Thymus (tissue), 11 donors: ENCODE measurements at regions not wholly inside any gene's neighbourhood (a gene's known extent, or its start where the extent isn't known, plus 50 kb on each side); places are given as distances from the start of the nearest gene placed in this dataset.

ENCODE experiments used
- DNase-seq, 9 donors: peaks; one replicate each; pipeline ENCODE4 v3.0.0-alpha.2; 2013; ENCODE audit warnings: low spot score in 9 of 9, low read depth in 6 of 9, missing footprints in 1 of 9
- H3K27ac ChIP-seq, 2 donors: one replicate each; pipeline ENCODE4 v1.5.1; 2013; ENCODE audit warnings: control low read depth in 1 of 2, low read depth in 1 of 2, low read length in 1 of 2, mild to moderate bottlenecking in 1 of 2, moderate library complexity in 1 of 2
- H3K27me3 ChIP-seq, 2 donors: one replicate each; pipeline ENCODE4 v1.5.1; 2013; ENCODE audit warnings: low read length in 1 of 2; ENCODE audit not compliant: control insufficient read depth in 2 of 2, insufficient read depth in 1 of 2
- H3K36me3 ChIP-seq, 2 donors: one replicate each; pipeline ENCODE4 v1.5.1; 2013; ENCODE audit warnings: low read length in 1 of 2, mild to moderate bottlenecking in 1 of 2, moderate library complexity in 1 of 2; ENCODE audit not compliant: control insufficient read depth in 2 of 2, insufficient read depth in 2 of 2
- H3K4me1 ChIP-seq, 2 donors: one replicate each; pipeline ENCODE4 v1.5.1; 2013; ENCODE audit warnings: low read length in 2 of 2; ENCODE audit not compliant: control insufficient read depth in 2 of 2, insufficient read depth in 2 of 2
- H3K4me3 ChIP-seq, 2 donors: one replicate each; pipeline ENCODE4 v1.5.1; 2013; ENCODE audit warnings: low read length in 2 of 2, control low read depth in 1 of 2, mild to moderate bottlenecking in 1 of 2
- H3K9me3 ChIP-seq, 2 donors: one replicate each; pipeline ENCODE4 v1.5.1; 2013; ENCODE audit warnings: low read length in 1 of 2, mild to moderate bottlenecking in 1 of 2; ENCODE audit not compliant: control insufficient read depth in 2 of 2, insufficient read depth in 1 of 2
- WGBS: extraction: QIAGEN DNeasy Blood & Tissue Kit; methylation state at CpG from one replicate; pipeline ENCODE4 v1.1.7; 2013; 5-methylcytosine and 5-hydroxymethylcytosine counted together
- donor health status: healthy.

DNA sequence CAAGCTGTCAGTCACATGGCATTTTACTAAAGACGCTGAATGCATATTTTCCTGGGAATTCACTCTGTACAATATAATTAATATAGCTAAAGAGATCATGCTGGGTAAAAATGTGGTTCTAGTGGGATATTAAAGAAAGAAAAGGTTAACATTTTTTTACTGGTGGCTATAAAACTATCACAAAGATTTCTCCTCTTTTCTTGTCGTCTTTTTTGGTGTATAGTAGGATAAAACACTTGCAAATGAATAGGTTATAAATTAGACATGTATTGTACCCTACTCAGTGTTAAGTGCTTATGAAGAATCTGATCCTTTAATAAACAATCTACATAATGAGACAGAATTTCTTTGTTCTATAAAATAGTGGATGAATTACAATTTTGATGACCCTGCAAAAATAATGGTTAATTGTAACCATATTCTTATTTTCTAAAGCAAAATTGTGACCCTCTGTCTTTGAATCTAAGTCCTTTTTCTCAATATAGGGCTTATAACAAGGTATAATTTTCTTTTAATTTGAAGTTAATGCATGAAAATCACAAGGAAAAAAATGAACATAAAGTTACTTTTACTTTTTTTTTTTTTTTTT, 1540.4 kb upstream of the GOT2 start:
- H3K27me3 ChIP-seq = no peaks in the 10 kb centered on the region
- no peak overlapping the region for H3K27ac ChIP-seq
- no peaks in the 10 kb centered on the region for H3K9me3 ChIP-seq
- no peak overlapping the region for H3K4me3 ChIP-seq
- WGBS = 88% methylated on average over 2 of the region's 2 CpGs
- DNase-seq = no peak
- H3K4me1 ChIP-seq = no peaks in the 10 kb centered on the region
- H3K36me3 ChIP-seq = no peaks in the 10 kb centered on the region

DNA sequence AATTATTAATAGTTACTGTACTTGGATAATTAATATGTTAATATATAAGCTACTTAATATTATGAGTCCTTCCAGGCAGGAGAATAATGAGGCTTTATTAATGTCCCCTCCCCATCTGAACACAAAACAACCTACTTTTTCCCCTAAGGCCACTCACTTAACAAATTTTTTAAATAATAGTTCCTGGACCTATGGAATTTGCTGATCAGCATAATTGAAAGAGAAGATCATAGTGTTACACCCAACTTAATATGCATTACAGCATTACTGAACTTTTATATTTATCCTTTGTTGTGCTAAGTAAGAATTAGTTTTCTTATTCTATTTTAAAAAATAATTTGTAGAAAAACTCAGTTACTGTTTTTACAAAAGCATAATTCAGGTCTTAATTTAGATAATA, 1537.7 kb upstream of the GOT2 start:
- H3K27me3 ChIP-seq = no peaks in the 10 kb centered on the region
- no peak overlapping the region for H3K27ac ChIP-seq
- DNase-seq = no peak

DNA sequence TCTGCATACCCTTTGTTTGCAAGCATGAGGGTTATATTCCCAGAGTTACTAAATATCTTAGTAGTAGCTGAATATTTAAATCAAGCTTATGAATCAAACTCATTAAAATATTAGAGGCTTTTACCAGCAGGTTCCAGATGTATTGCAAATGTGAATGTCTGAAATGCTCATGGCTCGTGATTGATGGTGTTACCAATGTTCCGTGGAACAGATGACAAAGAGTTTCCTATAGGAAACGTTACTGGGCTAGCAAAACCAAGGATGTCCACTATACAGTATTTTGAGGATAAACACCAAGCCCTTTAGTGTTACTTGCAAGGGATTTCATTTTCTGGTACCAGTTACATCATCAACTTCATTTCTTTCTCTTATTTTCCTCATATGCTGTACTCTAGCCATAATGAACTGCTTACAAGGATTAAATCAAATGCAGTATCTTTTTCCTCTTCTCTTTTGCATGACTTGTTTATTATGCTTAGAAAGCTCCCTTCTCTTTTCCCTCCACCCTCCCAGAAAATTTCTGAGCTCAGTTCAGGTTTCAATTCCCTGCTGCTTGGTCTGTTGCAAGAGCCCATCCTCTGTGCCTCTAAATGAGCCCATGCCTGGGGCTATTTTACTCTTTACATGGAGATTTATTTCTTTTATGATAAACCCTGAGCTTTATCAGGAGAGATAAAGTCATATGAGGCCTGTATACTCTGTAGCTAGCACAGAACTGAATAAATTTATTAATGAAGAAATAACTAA, 1537.1 kb upstream of the GOT2 start:
- Histone ChIP-seq H3K4me1 (no peaks in the 10 kb centered on the region), H3K9me3 (no peaks in the 10 kb centered on the region), H3K36me3 (no peaks in the 10 kb centered on the region), H3K4me3 (no peak overlapping the region), H3K27ac (no peak overlapping the region), H3K27me3 (no peaks in the 10 kb centered on the region)
- DNase-seq = no peak
- 45% methylated on average over 3 of the region's 3 CpGs for WGBS

More for the DNA sequence above, 1537.7 kb upstream of the GOT2 start:
- H3K36me3 ChIP-seq = no peaks in the 10 kb centered on the region
- no peaks in the 10 kb centered on the region for H3K4me1 ChIP-seq
- H3K4me3 ChIP-seq = no peak overlapping the region
- no peaks in the 10 kb centered on the region for H3K9me3 ChIP-seq

DNA sequence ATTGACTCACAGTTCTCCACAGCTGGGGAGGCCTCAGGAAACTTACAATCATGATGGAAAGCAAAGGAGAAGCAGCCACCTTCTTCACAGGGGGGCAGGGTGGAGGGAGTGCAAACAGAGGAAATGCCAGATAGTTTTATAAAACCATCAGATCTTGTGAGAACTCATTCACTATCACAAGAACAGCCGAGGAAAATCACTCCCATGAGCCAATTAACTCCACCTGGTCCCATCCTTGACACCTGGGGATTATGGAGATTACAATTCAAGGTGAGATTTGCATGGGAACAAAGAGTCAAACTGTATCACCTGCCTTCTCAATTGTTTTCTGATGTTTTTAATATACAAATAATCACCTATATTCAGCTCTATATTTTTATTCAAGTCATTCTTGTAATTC, 1527.3 kb upstream of the GOT2 start:
- Histone ChIP-seq H3K4me3 (no peak overlapping the region), H3K4me1 (no peaks in the 10 kb centered on the region), H3K27me3 (no peaks in the 10 kb centered on the region), H3K9me3 (no peaks in the 10 kb centered on the region), H3K36me3 (no peaks in the 10 kb centered on the region), H3K27ac (no peak overlapping the region)
- no peak for DNase-seq
- 63% methylated on average over 1 of the region's 1 CpG for WGBS

DNA sequence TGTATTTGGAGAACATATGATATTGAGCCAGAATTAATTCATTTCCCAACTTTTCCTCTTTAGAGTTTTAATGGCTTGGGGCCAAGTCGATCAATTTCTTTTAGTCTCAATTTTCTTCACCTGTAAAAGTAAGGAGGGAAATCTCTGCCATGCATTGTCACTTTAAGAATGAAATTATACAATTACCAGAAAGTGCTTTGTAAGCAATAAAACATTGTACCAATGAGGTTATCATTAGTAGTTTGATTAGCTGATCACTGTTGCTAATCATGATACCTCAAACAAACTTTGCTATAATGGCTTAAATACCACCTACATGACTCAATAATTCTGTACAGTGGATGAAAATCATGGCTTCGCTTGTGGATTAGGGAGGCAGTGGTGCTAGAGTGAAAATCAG, 1525.8 kb upstream of the GOT2 start:
- Histone ChIP-seq H3K27ac (no peak overlapping the region), H3K36me3 (no peaks in the 10 kb centered on the region), H3K27me3 (no peaks in the 10 kb centered on the region), H3K4me1 (no peaks in the 10 kb centered on the region), H3K4me3 (no peak overlapping the region), H3K9me3 (no peaks in the 10 kb centered on the region)
- no peak for DNase-seq
- WGBS = 93% methylated on average over 2 of the region's 2 CpGs

DNA sequence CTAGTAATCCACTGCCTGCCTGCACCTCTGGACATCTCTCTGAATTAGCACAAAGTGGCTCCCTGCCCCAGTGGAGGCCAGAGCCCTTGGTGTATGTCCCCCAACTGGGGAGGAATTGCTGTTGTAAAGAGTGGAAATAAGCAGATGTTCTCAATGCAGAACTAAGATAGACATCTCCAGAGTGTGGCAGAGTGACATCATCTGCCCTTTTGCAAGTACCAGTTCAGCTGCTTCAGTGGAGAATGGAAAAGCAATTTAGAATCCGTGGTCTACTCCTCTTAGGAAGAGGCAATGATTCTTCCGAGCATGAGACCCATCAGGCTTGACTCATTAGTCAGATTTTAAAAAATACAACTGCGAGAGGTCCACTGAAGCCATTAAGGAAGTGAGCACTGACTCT, 1512.0 kb upstream of the GOT2 start:
- Histone ChIP-seq H3K4me1 (no peaks in the 10 kb centered on the region), H3K36me3 (no peaks in the 10 kb centered on the region), H3K27ac (no peak overlapping the region), H3K27me3 (no peaks in the 10 kb centered on the region), H3K4me3 (no peak overlapping the region), H3K9me3 (no peaks in the 10 kb centered on the region)
- no peak for DNase-seq
- 87% methylated on average over 3 of the region's 3 CpGs for WGBS

DNA sequence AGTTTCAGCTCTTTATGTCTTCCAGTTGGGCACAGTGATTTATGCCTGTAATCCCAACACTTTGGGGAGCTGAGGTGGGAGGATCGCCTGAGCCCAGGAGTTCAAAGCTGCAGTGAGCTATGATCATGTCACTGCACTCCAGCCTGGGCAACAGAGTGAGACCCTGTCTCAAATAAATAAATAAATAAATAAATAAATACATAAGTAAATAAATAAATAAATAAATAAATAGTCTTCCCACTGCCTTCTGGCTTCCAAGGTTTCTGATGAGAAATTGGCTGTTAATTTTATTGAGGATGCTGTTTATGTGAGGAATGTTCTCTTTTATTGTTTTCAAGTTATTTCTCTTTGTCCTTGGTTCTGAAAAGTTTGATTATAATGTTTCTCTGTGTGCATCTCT, 1507.6 kb upstream of the GOT2 start:
- Histone ChIP-seq H3K9me3 (no peaks in the 10 kb centered on the region), H3K4me3 (no peak overlapping the region), H3K36me3 (no peaks in the 10 kb centered on the region), H3K27ac (no peak overlapping the region), H3K27me3 (no peaks in the 10 kb centered on the region), H3K4me1 (no peaks in the 10 kb centered on the region)
- no peak for DNase-seq
- WGBS = 98% methylated on average over 1 of the region's 1 CpG

DNA sequence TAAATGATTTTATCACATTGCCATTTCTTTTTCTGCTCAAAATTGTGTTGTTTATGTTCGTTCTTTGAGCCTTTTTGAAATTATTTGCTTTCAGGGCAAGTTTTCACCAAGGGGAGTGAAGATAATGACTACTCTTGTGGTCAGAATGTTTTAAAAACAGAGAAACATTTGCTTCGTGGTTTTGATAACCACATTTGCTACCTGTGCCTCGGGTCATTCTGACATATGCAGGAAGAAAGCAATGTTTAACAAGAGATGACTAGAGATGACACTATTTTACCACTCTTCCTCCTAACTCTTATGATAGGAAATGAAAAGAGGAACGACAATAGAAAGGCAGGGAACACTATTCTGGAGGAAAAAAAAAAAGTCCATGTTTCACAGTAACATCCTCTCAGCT, 1496.5 kb upstream of the GOT2 start:
- H3K4me3 ChIP-seq = no peak overlapping the region
- H3K27ac ChIP-seq = no peak overlapping the region
- H3K27me3 ChIP-seq = no peaks in the 10 kb centered on the region
- 11% methylated on average over 4 of the region's 4 CpGs for WGBS
- H3K9me3 ChIP-seq = no peaks in the 10 kb centered on the region
- no peaks in the 10 kb centered on the region for H3K36me3 ChIP-seq
- DNase-seq = no peak
- H3K4me1 ChIP-seq = no peaks in the 10 kb centered on the region

DNA sequence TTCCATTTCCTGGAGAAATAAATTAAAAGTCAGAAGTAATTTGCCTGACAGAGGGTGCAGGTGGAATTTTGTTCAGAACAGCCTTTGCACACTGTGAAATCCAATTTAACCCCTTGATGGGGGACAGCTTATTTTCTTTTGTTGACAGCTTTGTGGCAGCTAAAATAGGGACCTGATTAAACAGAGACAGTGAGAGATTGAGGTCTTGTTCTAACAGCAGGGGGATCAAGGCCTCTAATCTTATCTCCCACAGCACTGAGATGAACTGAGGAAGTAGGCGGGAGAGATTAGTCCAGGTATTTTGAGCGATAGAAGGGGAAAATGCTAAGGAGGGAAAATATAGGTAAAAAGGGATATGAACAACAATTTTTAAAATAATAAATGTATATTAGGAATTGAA, 1491.4 kb upstream of the GOT2 start:
- Histone ChIP-seq H3K9me3 (peaks cover 0 to 4% of the 10 kb centered on the region in 2 donors), H3K4me1 (no peaks in the 10 kb centered on the region), H3K4me3 (no peak overlapping the region), H3K27me3 (no peaks in the 10 kb centered on the region), H3K27ac (no peak overlapping the region), H3K36me3 (no peaks in the 10 kb centered on the region)
- DNase-seq = no peak
- 90% methylated on average over 2 of the region's 2 CpGs for WGBS
